Transverse colon (tissue), 3 donors: ENCODE measurements at regions not wholly inside any gene's neighbourhood (a gene's known extent, or its start where the extent isn't known, plus 50 kb on each side); places are given as distances from the start of the nearest gene placed in this dataset.

ENCODE experiments used
- POLR2A ChIP-seq: fragments of 450-650 bp; IDR thresholded peaks from one replicate; pipeline ENCODE4 v1.6.1; 2016; ENCODE audit warnings: antibody characterized with exemption, mild to moderate bottlenecking, moderate library complexity
- TF ChIP-seq, protein P1 (sequence below), 5 experiments: fragments of 200-600 bp in 3 of 5; fragments of 450-650 bp in 2 of 5; sonication (generic) in 3 of 5; IDR thresholded peaks; 1 replicate in 2 of 5; 2 replicates in 3 of 5; pipeline ENCODE4 v1.5.1; 2016 to 2017; ENCODE audit warnings: antibody characterized with exemption in 5 of 5, inconsistent platforms in 3 of 5, mild to moderate bottlenecking in 2 of 5, moderate library complexity in 1 of 5

DNA sequence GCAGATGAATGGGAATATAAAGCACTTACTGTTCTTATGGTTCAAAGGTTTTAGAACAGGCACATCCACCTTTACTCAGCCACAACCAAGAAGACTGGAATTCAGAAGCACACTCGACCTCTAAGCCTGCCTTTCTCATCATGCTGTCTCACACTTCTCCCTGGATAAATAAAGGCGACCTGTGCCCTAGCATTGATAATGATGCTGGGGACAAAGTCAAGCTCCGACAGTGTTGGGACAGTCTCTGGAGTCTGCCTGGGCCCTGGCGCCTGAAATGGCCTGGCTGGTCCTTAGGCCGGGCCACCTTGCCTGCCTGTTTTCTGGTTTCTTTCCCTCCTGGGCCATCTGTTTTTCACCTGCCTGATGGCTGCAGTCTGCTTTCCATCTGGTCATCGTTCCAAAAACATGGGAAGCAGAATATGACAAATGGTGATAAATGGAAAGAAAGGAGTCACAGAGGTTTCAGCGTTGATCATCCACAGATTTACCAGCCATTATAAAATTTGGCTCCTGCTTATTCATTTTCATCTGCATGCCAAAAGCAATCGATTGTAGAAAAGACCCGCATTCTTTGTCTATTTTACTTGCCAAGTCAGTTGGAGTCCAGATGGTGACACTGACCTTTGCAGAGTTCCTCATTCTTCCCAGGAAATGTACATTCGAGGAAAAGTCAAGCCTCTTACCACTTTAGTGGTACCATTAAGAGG, 91.2 kb upstream of the KCNJ15 start:
- TF ChIP-seq, protein P1, sequence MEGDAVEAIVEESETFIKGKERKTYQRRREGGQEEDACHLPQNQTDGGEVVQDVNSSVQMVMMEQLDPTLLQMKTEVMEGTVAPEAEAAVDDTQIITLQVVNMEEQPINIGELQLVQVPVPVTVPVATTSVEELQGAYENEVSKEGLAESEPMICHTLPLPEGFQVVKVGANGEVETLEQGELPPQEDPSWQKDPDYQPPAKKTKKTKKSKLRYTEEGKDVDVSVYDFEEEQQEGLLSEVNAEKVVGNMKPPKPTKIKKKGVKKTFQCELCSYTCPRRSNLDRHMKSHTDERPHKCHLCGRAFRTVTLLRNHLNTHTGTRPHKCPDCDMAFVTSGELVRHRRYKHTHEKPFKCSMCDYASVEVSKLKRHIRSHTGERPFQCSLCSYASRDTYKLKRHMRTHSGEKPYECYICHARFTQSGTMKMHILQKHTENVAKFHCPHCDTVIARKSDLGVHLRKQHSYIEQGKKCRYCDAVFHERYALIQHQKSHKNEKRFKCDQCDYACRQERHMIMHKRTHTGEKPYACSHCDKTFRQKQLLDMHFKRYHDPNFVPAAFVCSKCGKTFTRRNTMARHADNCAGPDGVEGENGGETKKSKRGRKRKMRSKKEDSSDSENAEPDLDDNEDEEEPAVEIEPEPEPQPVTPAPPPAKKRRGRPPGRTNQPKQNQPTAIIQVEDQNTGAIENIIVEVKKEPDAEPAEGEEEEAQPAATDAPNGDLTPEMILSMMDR (IDR thresholded peaks at IDR 0.05) = no peak
- no peak for TF ChIP-seq POLR2A
